ENCODE measurements at regions not wholly inside any gene's neighbourhood (a gene's known extent, or its start where the extent isn't known, plus 50 kb on each side); places are given as distances from the start of the nearest gene placed in this dataset.

GRCh38 chr13:37295071-37295470, 189.6 kb upstream of the CSNK1A1L start:
- ChIA-PET POLR2A (ENCODE audit: unreplicated experiment) (no interaction called here), CTCF (no interaction called here)
- Histone ChIP-seq H3K79me2 (ENCODE audit: low read length) (no peaks in the 10 kb centered on the region), H3K9ac (ENCODE audit: low read length) (no peak overlapping the region), H3K4me1 (ENCODE audit: insufficient read depth, low read length) (no peaks in the 10 kb centered on the region), H3K27me3 (ENCODE audit: low read length) (no peaks in the 10 kb centered on the region), H3K27ac (ENCODE audit: low read length) (no peak overlapping the region), H3K9me3 (ENCODE audit: low read length) (no peaks in the 10 kb centered on the region), H3K4me3 (ENCODE audit: low read length) (no peak overlapping the region), H2AFZ (ENCODE audit: low read length) (no peak overlapping the region), H4K20me1 (ENCODE audit: low read length) (no peaks in the 10 kb centered on the region), H3F3A (ENCODE audit: low read length, unreplicated experiment) (no peaks in the 10 kb centered on the region), H3K4me2 (ENCODE audit: low read length) (no peak overlapping the region), H3K36me3 (ENCODE audit: low read depth, low read length) (no peaks in the 10 kb centered on the region), H3K9me2 (replicated peaks; ENCODE audit: low read length) (no peaks in the 10 kb centered on the region)
- TF ChIP-seq CTCF (conservative IDR thresholded peaks at IDR 0.05; ENCODE audit: low read depth, low read length) (no peak), EZH2 (IDR thresholded peaks at IDR 0.05; ENCODE audit: low read length, unreplicated experiment) (no peak), EZH2phosphoT487 (IDR thresholded peaks at IDR 0.05; ENCODE audit: borderline replicate concordance, low read length) (no peak)
- BruUV-seq (replicated peaks), result no TSS peak
- DNase-seq, result no peak
- intact Hi-C loops (cut with micrococcal nuclease), result no loop called here
- ATAC-seq, result no peak

- H3K79me2 ChIP-seq (ENCODE audit: low read length), result no peaks in the 10 kb centered on the region
- H4K20me1 ChIP-seq (ENCODE audit: low read length), result no peaks in the 10 kb centered on the region
- H3K4me3 ChIP-seq (ENCODE audit: low read length), result no peak overlapping the region
- no peaks in the 10 kb centered on the region for H3F3A ChIP-seq (ENCODE audit: low read length, unreplicated experiment)
- H3K4me2 ChIP-seq (ENCODE audit: low read length), result no peak overlapping the region
- no peaks in the 10 kb centered on the region for H3K4me1 ChIP-seq (ENCODE audit: insufficient read depth, low read length)
- ChIA-PET CTCF (no interaction called here), POLR2A (ENCODE audit: unreplicated experiment) (no interaction called here)
- TF ChIP-seq EZH2 (IDR thresholded peaks at IDR 0.05; ENCODE audit: low read length, unreplicated experiment) (no peak), EZH2phosphoT487 (IDR thresholded peaks at IDR 0.05; ENCODE audit: borderline replicate concordance, low read length) (no peak), CTCF (conservative IDR thresholded peaks at IDR 0.05; ENCODE audit: low read depth, low read length) (no peak)
- H3K9me3 ChIP-seq (ENCODE audit: low read length), result no peaks in the 10 kb centered on the region
- no peak overlapping the region for H3K9ac ChIP-seq (ENCODE audit: low read length)
- H2AFZ ChIP-seq (ENCODE audit: low read length), result no peak overlapping the region
- intact Hi-C loops (cut with micrococcal nuclease), result no loop called here
- H3K9me2 ChIP-seq (replicated peaks; ENCODE audit: low read length), result no peaks in the 10 kb centered on the region
- H3K36me3 ChIP-seq (ENCODE audit: low read depth, low read length), result no peaks in the 10 kb centered on the region
- H3K27me3 ChIP-seq (ENCODE audit: low read length), result no peaks in the 10 kb centered on the region
- DNase-seq (no peak), ATAC-seq (no peak)
- no TSS peak for BruUV-seq (replicated peaks)
- no peak overlapping the region for H3K27ac ChIP-seq (ENCODE audit: low read length)
Measured at GRCh38 chr13:37294472-37294871, 189.0 kb upstream of the CSNK1A1L start.

- Histone ChIP-seq H3K4me1 (ENCODE audit: insufficient read depth, low read length) (no peaks in the 10 kb centered on the region), H3K9me2 (replicated peaks; ENCODE audit: low read length) (no peaks in the 10 kb centered on the region), H3K27ac (ENCODE audit: low read length) (no peak overlapping the region), H3K79me2 (ENCODE audit: low read length) (no peaks in the 10 kb centered on the region), H3K36me3 (ENCODE audit: low read depth, low read length) (no peaks in the 10 kb centered on the region), H3K9ac (ENCODE audit: low read length) (no peak overlapping the region), H3F3A (ENCODE audit: low read length, unreplicated experiment) (no peaks in the 10 kb centered on the region), H3K4me3 (ENCODE audit: low read length) (no peak overlapping the region), H3K9me3 (ENCODE audit: low read length) (no peaks in the 10 kb centered on the region), H2AFZ (ENCODE audit: low read length) (no peak overlapping the region), H3K4me2 (ENCODE audit: low read length) (no peak overlapping the region), H4K20me1 (ENCODE audit: low read length) (no peaks in the 10 kb centered on the region), H3K27me3 (ENCODE audit: low read length) (no peaks in the 10 kb centered on the region)
- ChIA-PET POLR2A (ENCODE audit: unreplicated experiment) (no interaction called here), CTCF (no interaction called here)
- no peak for TF ChIP-seq CTCF (conservative IDR thresholded peaks at IDR 0.05; ENCODE audit: low read depth, low read length)
- no peak for TF ChIP-seq EZH2 (IDR thresholded peaks at IDR 0.05; ENCODE audit: low read length, unreplicated experiment)
- no peak for TF ChIP-seq EZH2phosphoT487 (IDR thresholded peaks at IDR 0.05; ENCODE audit: borderline replicate concordance, low read length)
- intact Hi-C loops (cut with micrococcal nuclease), result no loop called here
- no peak for ATAC-seq
- BruUV-seq (replicated peaks), result no TSS peak
- DNase-seq, result no peak
Measured at GRCh38 chr13:37293295-37293694, 187.8 kb upstream of the CSNK1A1L start.
